Osteocyte (in vitro differentiated cells): ENCODE measurements at regions not wholly inside any gene's neighbourhood (a gene's known extent, or its start where the extent isn't known, plus 50 kb on each side); places are given as distances from the start of the nearest gene placed in this dataset.

Experiments used
- DNase-seq: peaks from one replicate; pipeline ENCODE4 v3.0.0; 2021; ENCODE audit warnings: mixed read lengths; ENCODE audit not compliant: unreplicated experiment; ENCODE audit errors: extremely low spot score
- H3K27ac Mint-ChIP-seq: one replicate; pipeline ENCODE4 v1.8.0; 2021; ENCODE audit warnings: mild to moderate bottlenecking, mixed read lengths; ENCODE audit not compliant: unreplicated experiment
- H3K27me3 Mint-ChIP-seq: one replicate; pipeline ENCODE4 v1.8.0; 2021; ENCODE audit warnings: mixed read lengths; ENCODE audit not compliant: unreplicated experiment
- H3K36me3 Mint-ChIP-seq: one replicate; pipeline ENCODE4 v1.8.0; 2021; ENCODE audit warnings: mixed read lengths; ENCODE audit not compliant: unreplicated experiment
- H3K4me1 Mint-ChIP-seq: one replicate; pipeline ENCODE4 v1.8.0; 2021; ENCODE audit warnings: mixed read lengths; ENCODE audit not compliant: unreplicated experiment
- H3K4me3 Mint-ChIP-seq: one replicate; pipeline ENCODE4 v1.8.0; 2021; ENCODE audit warnings: mild to moderate bottlenecking, moderate library complexity, mixed read lengths; ENCODE audit not compliant: unreplicated experiment
- H3K9me3 Mint-ChIP-seq: one replicate; pipeline ENCODE4 v1.8.0; 2021; ENCODE audit warnings: mixed read lengths; ENCODE audit not compliant: unreplicated experiment
- CTCF ChIP-seq: fragments of 200-600 bp; sonication (generic); IDR thresholded peaks from 2 replicates; pipeline ENCODE4 v1.5.0; 2021; ENCODE audit warnings: antibody characterized with exemption, mild to moderate bottlenecking, moderate library complexity

- Mint-ChIP-seq H3K27ac (no peak overlapping the region), H3K9me3 (peaks cover 15% of the 10 kb centered on the region), H3K36me3 (no peaks in the 10 kb centered on the region), H3K4me3 (no peak overlapping the region), H3K4me1 (no peaks in the 10 kb centered on the region), H3K27me3 (peaks cover 81% of the 10 kb centered on the region)
- no peak for TF ChIP-seq CTCF
- no peak for DNase-seq
Measured at GRCh38 chr15:69636169-69636915, 183.7 kb downstream of the RPLP1 start.

DNA sequence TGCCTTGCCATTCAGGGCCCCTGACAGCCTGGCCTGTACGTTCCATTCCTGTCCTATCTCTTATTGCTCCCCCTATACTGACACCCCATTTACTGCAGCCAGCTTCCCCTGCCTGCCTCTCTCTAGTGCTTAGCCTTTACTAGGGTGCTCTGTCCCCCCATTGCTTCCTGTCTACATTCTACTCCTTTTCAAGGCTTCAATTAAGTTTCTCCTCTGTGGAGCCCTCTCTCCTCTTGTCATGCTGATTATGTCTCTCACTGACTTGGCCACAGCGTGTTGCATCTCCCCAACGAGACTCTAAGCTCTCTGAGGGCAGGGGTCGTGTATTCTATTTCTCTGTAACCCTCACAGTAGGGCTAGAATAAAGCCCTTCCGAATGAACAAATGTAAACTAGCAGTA, 185.2 kb downstream of the RPLP1 start:
- H3K4me1 Mint-ChIP-seq, result no peaks in the 10 kb centered on the region
- H3K27me3 Mint-ChIP-seq, result peaks cover 75% of the 10 kb centered on the region
- H3K27ac Mint-ChIP-seq, result no peak overlapping the region
- no peak for TF ChIP-seq CTCF
- no peak overlapping the region for H3K4me3 Mint-ChIP-seq
- H3K9me3 Mint-ChIP-seq, result peaks cover 17% of the 10 kb centered on the region
- H3K36me3 Mint-ChIP-seq, result no peaks in the 10 kb centered on the region
- no peak for DNase-seq

DNA sequence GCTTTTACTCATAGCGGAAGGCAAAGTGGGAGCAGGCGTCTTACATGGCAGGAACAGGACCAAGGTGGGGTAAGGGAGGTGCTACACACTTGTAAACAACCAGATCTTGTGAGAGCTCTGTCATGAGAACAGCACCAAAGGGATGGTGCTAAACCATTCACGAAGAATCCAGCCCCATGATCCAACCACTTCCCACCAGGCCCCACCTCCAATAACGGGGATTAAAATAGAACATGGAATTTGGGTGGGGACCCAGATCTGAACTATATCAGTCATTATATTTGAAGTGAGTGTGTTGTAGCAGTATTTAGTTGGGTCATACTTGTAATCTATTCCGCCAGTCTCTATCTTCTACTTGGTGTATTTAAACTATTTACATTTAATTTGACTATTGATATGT, 190.9 kb downstream of the RPLP1 start:
- Mint-ChIP-seq H3K27me3 (peaks cover 67% of the 10 kb centered on the region), H3K4me1 (peaks cover 3% of the 10 kb centered on the region), H3K36me3 (no peaks in the 10 kb centered on the region), H3K27ac (no peak overlapping the region), H3K4me3 (no peak overlapping the region), H3K9me3 (peaks cover 17% of the 10 kb centered on the region)
- no peak for DNase-seq
- no peak for TF ChIP-seq CTCF

GRCh38 chr15:69643971-69644370, 191.4 kb downstream of the RPLP1 start:
- peaks cover 17% of the 10 kb centered on the region for H3K9me3 Mint-ChIP-seq
- H3K36me3 Mint-ChIP-seq, result no peaks in the 10 kb centered on the region
- no peak for DNase-seq
- no peak for TF ChIP-seq CTCF
- H3K27me3 Mint-ChIP-seq, result peaks cover 71% of the 10 kb centered on the region
- H3K4me1 Mint-ChIP-seq, result peaks cover 7% of the 10 kb centered on the region
- H3K4me3 Mint-ChIP-seq, result no peak overlapping the region
- H3K27ac Mint-ChIP-seq, result no peak overlapping the region

DNA sequence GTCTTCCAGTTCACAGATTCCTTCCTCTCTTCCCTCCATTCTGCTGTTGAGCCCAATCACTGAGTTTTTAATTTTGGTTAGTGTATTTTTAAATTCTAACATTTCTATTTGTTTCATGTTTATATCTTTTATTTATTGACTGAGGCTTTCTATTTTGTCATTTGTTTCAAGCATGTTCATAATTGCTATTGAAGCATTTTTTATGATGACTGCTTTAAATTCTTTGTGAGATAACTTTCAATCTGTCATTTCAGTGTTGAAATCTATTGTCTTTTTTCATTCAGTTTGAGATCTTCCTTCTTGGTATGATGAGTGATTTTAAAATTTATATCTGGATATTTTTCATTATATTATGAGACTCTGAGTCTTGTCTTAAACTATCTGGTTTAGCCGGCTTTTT, 192.3 kb downstream of the RPLP1 start:
- no peak overlapping the region for H3K4me3 Mint-ChIP-seq
- peaks cover 8% of the 10 kb centered on the region for H3K4me1 Mint-ChIP-seq

More for the DNA sequence above, 192.3 kb downstream of the RPLP1 start:
- no peak for DNase-seq
- Mint-ChIP-seq H3K27me3 (peaks cover 72% of the 10 kb centered on the region), H3K9me3 (peaks cover 17% of the 10 kb centered on the region), H3K27ac (no peak overlapping the region), H3K36me3 (no peaks in the 10 kb centered on the region)
- no peak for TF ChIP-seq CTCF
